HepG2 (cell line): ENCODE measurements at regions not wholly inside any gene's neighbourhood (a gene's known extent, or its start where the extent isn't known, plus 50 kb on each side); places are given as distances from the start of the nearest gene placed in this dataset.

ENCODE experiments used
- ETV6 ChIP-seq: sonication (generic); formaldehyde crosslinking; conservative IDR thresholded peaks from 2 replicates; pipeline ENCODE4 v1.4.0; 2020; ENCODE audit warnings: missing genetic modification reagents
- GRHL1 ChIP-seq: sonication (generic); formaldehyde crosslinking; conservative IDR thresholded peaks from 2 replicates; pipeline ENCODE4 v1.8.0; 2022; ENCODE audit warnings: missing genetic modification reagents
- HBP1 ChIP-seq: IDR thresholded peaks from 2 replicates; pipeline ENCODE4 v1.6.1; 2016; ENCODE audit warnings: low read depth, control low read depth
- KIAA2018 ChIP-seq: sonication (generic); formaldehyde crosslinking; IDR thresholded peaks from 2 replicates; pipeline ENCODE4 v1.5.0; 2020; ENCODE audit warnings: mild to moderate bottlenecking, missing genetic modification reagents, borderline replicate concordance
- KLF11 ChIP-seq: IDR thresholded peaks from 2 replicates; pipeline ENCODE4 v1.6.1; 2016; ENCODE audit warnings: missing compliant biosample characterization
- NONO ChIP-seq, 2 experiments: fragments of 450-650 bp in 1 of 2; sonication (generic) in 1 of 2; formaldehyde crosslinking in 1 of 2; IDR thresholded peaks in 1 of 2; conservative IDR thresholded peaks in 1 of 2; 2 replicates each; pipeline versions ENCODE4 v1.6.1 to v1.8.0; 2017 to 2022; ENCODE audit warnings: mild to moderate bottlenecking in 1 of 2, missing genetic modification reagents in 1 of 2, moderate library complexity in 1 of 2
- ZFX ChIP-seq: sonication (generic); formaldehyde crosslinking; IDR thresholded peaks from 2 replicates; pipeline ENCODE4 v1.4.0; 2020; ENCODE audit warnings: mild to moderate bottlenecking, low read depth, missing genetic modification reagents, moderate library complexity
- ZSCAN25 ChIP-seq: sonication (generic); formaldehyde crosslinking; IDR thresholded peaks from 2 replicates; pipeline ENCODE4 v1.8.0; 2022; ENCODE audit warnings: mild to moderate bottlenecking, missing genetic modification reagents

GRCh38 chr10:30553626-30554439 is 75.7 kb downstream of the LYZL2 start (continued):
- no peak for TF ChIP-seq KIAA2018
- TF ChIP-seq ZSCAN25 (CRISPR knock-in tag): no peak; the same call in 1 of the 2 replicates
- peak; percentile 36; the same call in 1 of the 2 replicates for TF ChIP-seq ZFX
- no peak for TF ChIP-seq ETV6 (CRISPR knock-in tag)
- TF ChIP-seq NONO (IDR thresholded peaks at IDR 0.05): no peak
- 0 out of 2 replicates have a peak, but pooled peaks have one; percentile 39 for TF ChIP-seq NONO (CRISPR knock-in tag; conservative IDR thresholded peaks at IDR 0.05)
- TF ChIP-seq KLF11: peak; percentile 22; the same call in 1 of the 2 replicates
- no peak for TF ChIP-seq HBP1 (CRISPR knock-in tag)
- no peak for TF ChIP-seq GRHL1 (CRISPR knock-in tag)
